Esophagus squamous epithelium (tissue), 5 donors: ENCODE measurements at regions not wholly inside any gene's neighbourhood (a gene's known extent, or its start where the extent isn't known, plus 50 kb on each side); places are given as distances from the start of the nearest gene placed in this dataset.
A peak's percentile ranks its signal among the peaks of the same experiment; 100 is the strongest.

ENCODE experiments used
- DNase-seq: peaks from one replicate; lab custom pipeline; 2025; lab: John Stamatoyannopoulos, UW
- H3K27ac ChIP-seq, 4 donors: fragments of 200-600 bp; sonication (generic); one replicate each; pipeline ENCODE4 v1.5.1; 2016 to 2019; ENCODE audit warnings: mild to moderate bottlenecking in 1 of 4
- H3K27me3 ChIP-seq, 4 donors: fragments of 200-600 bp; sonication (generic); 1 replicate in 3 of 4; 2 replicates in 1 of 4; pipeline versions ENCODE4 v1.5.1 to v1.6.0; 2017 to 2021; ENCODE audit warnings: antibody characterized with exemption in 1 of 4
- H3K36me3 ChIP-seq, 3 donors: fragments of 200-600 bp; sonication (generic); one replicate each; pipeline ENCODE4 v1.5.1; 2016 to 2019
- H3K4me1 ChIP-seq, 3 donors: fragments of 200-600 bp; sonication (generic); one replicate each; pipeline ENCODE4 v1.5.1; 2017 to 2019
- H3K4me3 ChIP-seq, 4 donors: fragments of 200-600 bp; sonication (generic); 1 replicate in 3 of 4; 2 replicates in 1 of 4; pipeline ENCODE4 v1.5.1; 2016 to 2019; ENCODE audit warnings: mild to moderate bottlenecking in 2 of 4, moderate library complexity in 1 of 4
- H3K9me3 ChIP-seq, 3 donors: fragments of 200-600 bp; sonication (generic); one replicate each; pipeline ENCODE4 v1.5.1; 2016 to 2019
- POLR2A ChIP-seq, 4 donors: fragments of 450-650 bp; IDR thresholded peaks; one replicate each; pipeline ENCODE4 v1.6.1; 2017; ENCODE audit warnings: antibody characterized with exemption in 4 of 4, mild to moderate bottlenecking in 4 of 4, moderate library complexity in 3 of 4
- WGBS, 2 donors: methylation state at CpG; one replicate each; pipeline ENCODE4 v1.1.5; 2018; 5-methylcytosine and 5-hydroxymethylcytosine counted together
- intact Hi-C: fragments of 100-400 bp; cut with DNase I; formaldehyde crosslinking; loops from one replicate; pipeline ENCODE4 v1.15.0; 2022
- TF ChIP-seq, protein P1 (sequence below), 6 experiments: fragments of 450-650 bp in 4 of 6; fragments of 200-600 bp in 2 of 6; sonication (generic) in 2 of 6; IDR thresholded peaks; one replicate each; pipeline ENCODE4 v1.5.1; 2016 to 2019; ENCODE audit warnings: antibody characterized with exemption in 6 of 6, mild to moderate bottlenecking in 4 of 6, moderate library complexity in 4 of 6
- donor health status: DM: yes; HTN: yes; CAD: no.

- Histone ChIP-seq H3K4me1 (peaks cover 0 to 4% (median 0%) of the 10 kb centered on the region in 3 donors), H3K4me3 (no peak overlapping the region), H3K27me3 (no peaks in the 10 kb centered on the region), H3K9me3 (no peaks in the 10 kb centered on the region), H3K27ac (peak overlapping the region in 2 of 4 donors; percentile 62 to 76), H3K36me3 (no peaks in the 10 kb centered on the region)
- TF ChIP-seq, protein P1, sequence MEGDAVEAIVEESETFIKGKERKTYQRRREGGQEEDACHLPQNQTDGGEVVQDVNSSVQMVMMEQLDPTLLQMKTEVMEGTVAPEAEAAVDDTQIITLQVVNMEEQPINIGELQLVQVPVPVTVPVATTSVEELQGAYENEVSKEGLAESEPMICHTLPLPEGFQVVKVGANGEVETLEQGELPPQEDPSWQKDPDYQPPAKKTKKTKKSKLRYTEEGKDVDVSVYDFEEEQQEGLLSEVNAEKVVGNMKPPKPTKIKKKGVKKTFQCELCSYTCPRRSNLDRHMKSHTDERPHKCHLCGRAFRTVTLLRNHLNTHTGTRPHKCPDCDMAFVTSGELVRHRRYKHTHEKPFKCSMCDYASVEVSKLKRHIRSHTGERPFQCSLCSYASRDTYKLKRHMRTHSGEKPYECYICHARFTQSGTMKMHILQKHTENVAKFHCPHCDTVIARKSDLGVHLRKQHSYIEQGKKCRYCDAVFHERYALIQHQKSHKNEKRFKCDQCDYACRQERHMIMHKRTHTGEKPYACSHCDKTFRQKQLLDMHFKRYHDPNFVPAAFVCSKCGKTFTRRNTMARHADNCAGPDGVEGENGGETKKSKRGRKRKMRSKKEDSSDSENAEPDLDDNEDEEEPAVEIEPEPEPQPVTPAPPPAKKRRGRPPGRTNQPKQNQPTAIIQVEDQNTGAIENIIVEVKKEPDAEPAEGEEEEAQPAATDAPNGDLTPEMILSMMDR (IDR thresholded peaks at IDR 0.05) = peak in 1 of 6 experiments; percentile 7
- TF ChIP-seq POLR2A (IDR thresholded peaks at IDR 0.05) = no peak
- intact Hi-C loops = no loop called here
- 48 to 53% methylated on average over 4 of the region's 4 CpGs for WGBS, 2 donors
- DNase-seq = no peak
Observed at GRCh38 chr10:84076540-84077195, 62.6 kb upstream of the GHITM start.

DNA sequence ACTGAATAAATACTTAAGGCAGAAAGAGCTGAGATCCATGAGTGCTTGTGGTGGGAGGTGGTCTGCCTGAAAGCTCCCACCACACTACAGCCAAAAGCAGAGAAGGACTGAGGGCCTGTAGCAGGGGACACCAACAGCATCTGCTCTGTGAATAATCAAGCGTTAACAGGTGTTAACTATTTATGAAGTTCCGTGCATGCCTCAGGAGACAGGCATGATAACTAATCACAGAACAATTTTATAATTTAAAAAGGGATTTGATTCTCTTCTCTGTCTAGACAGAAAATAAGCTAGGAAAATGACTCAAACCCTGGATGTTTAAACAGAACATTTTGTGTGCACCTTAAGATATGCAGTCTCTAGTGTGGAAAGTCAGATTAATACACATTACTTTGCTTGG lies 61.5 kb upstream of the GHITM start:
- WGBS, 2 donors = 70 to 79% methylated on average over 2 of the region's 2 CpGs
- intact Hi-C loops = no loop called here
- peaks cover 0 to 4% (median 0%) of the 10 kb centered on the region in 3 donors for H3K4me1 ChIP-seq
- H3K36me3 ChIP-seq = no peaks in the 10 kb centered on the region
- no peaks in the 10 kb centered on the region for H3K27me3 ChIP-seq
- DNase-seq = no peak
- no peaks in the 10 kb centered on the region for H3K9me3 ChIP-seq
- H3K27ac ChIP-seq = no peak overlapping the region
- no peak overlapping the region for H3K4me3 ChIP-seq
- TF ChIP-seq POLR2A (IDR thresholded peaks at IDR 0.05) = no peak
- TF ChIP-seq, protein P1 (IDR thresholded peaks at IDR 0.05) = no peak

DNA sequence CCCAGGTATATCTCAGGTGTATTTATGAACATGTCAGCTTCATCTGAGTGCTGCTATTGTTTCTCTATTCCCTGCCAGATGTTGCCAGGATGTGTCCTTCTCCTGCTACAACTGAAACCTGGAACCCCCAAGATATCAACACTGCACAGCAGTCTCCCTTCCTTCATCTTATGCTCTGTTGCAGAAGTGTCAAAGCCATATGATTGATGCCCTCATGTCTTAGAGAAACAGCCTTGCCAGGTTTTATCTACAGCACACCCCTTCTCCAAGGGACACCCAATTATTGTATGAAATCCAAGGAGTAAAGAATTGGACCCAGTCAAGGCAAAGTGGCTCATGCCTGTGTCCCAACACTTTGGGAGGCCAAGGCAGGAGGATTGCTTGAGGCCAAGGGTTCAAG lies 60.5 kb upstream of the GHITM start:
- TF ChIP-seq, protein P1 (IDR thresholded peaks at IDR 0.05) = no peak
- TF ChIP-seq POLR2A (IDR thresholded peaks at IDR 0.05) = no peak
- Histone ChIP-seq H3K4me1 (peaks cover 0 to 4% (median 0%) of the 10 kb centered on the region in 3 donors), H3K27ac (no peak overlapping the region), H3K9me3 (no peaks in the 10 kb centered on the region), H3K27me3 (no peaks in the 10 kb centered on the region), H3K36me3 (no peaks in the 10 kb centered on the region), H3K4me3 (no peak overlapping the region)
- no peak for DNase-seq
- intact Hi-C loops = no loop called here

DNA sequence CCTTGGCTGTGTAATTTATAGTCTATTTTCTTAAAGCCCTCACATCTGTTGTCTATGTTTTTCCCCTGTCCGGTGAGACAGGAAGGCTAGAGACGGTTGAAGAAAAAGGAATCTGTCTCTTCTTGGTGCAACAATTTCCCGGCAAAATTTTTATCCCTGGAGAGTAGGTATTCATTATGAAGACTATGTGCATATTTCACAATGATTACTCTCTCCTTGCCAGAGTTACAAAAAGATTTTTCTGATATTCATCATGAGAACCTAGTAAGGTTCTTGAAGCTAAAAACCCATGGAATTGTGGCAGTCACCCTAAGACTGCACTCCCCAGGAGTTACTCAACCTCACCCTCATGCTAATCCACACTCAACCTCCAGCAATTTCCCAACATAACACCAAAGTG lies 55.0 kb upstream of the GHITM start:
- Histone ChIP-seq H3K27ac (no peak overlapping the region), H3K36me3 (no peaks in the 10 kb centered on the region), H3K4me1 (no peaks in the 10 kb centered on the region), H3K27me3 (no peaks in the 10 kb centered on the region), H3K9me3 (no peaks in the 10 kb centered on the region), H3K4me3 (no peak overlapping the region)
- no peak for TF ChIP-seq POLR2A (IDR thresholded peaks at IDR 0.05)
- TF ChIP-seq, protein P1 (IDR thresholded peaks at IDR 0.05) = no peak
- intact Hi-C loops = no loop called here
- 56 to 58% methylated on average over 3 of the region's 3 CpGs for WGBS, 2 donors
- no peak for DNase-seq

DNA sequence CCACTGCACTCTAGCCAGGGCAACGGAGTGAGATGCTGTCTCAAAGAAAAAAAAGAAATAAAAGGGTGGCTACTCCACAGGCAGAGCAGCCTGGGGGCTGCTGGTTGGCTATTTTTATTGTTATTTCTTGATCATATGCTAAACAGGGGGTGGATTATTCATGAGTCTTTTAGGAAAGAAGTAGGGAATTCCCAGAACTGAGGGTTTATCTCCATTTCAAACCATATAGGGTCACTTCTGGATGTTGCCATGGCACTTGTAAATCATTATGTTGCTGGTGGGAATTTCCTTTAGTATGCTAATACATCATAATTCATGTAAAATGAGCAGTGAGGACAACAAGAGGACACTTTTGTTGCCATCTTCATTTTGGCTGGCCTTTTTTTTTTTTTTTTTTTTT lies 52.1 kb upstream of the GHITM start:
- intact Hi-C loops = no loop called here
- 60 to 89% methylated on average over 1 of the region's 1 CpG for WGBS, 2 donors
- no peaks in the 10 kb centered on the region for H3K9me3 ChIP-seq

More for the DNA sequence above, 52.1 kb upstream of the GHITM start:
- no peaks in the 10 kb centered on the region for H3K36me3 ChIP-seq
- H3K4me1 ChIP-seq = no peaks in the 10 kb centered on the region
- no peak overlapping the region for H3K4me3 ChIP-seq
- no peak overlapping the region for H3K27ac ChIP-seq
- TF ChIP-seq, protein P1 (IDR thresholded peaks at IDR 0.05) = no peak
- TF ChIP-seq POLR2A (IDR thresholded peaks at IDR 0.05) = no peak
- no peak for DNase-seq
- H3K27me3 ChIP-seq = no peaks in the 10 kb centered on the region
